SU-DHL-6 (cell line): ENCODE measurements at regions not wholly inside any gene's neighbourhood (a gene's known extent, or its start where the extent isn't known, plus 50 kb on each side); places are given as distances from the start of the nearest gene placed in this dataset.
"Not testable (repeated sequence)": the region's sequence is repeated elsewhere in the genome, so short reads cannot be mapped to it uniquely, and the experiment has no call there.

Source experiments
- H2AFZ ChIP-seq: fragments of 200-600 bp; sonication (generic); 2 replicates; pipeline ENCODE4 v1.6.1; 2014; ENCODE audit warnings: low read depth, mild to moderate bottlenecking, moderate library complexity, mixed read lengths, antibody characterized with exemption, low read length; ENCODE audit not compliant: severe bottlenecking
- H3F3A ChIP-seq: fragments of 200-600 bp; shearing (Covaris generic); 2 replicates; pipeline ENCODE4 v1.6.0; 2016; ENCODE audit warnings: antibody characterized with exemption, mild to moderate bottlenecking; ENCODE audit not compliant: insufficient read depth
- H3K27ac ChIP-seq: fragments of 200-600 bp; sonication (generic); 2 replicates; pipeline ENCODE4 v1.5.1; 2016; ENCODE audit warnings: low read depth, mild to moderate bottlenecking, low read length, moderate library complexity, mixed read lengths
- H3K27me3 ChIP-seq: fragments of 200-600 bp; sonication (generic), shearing (Covaris generic); 2 replicates; pipeline ENCODE4 v1.6.0; 2014; ENCODE audit warnings: mild to moderate bottlenecking, low read length
- H3K36me3 ChIP-seq: fragments of 200-600 bp; sonication (generic); 2 replicates; pipeline ENCODE4 v1.6.1; 2014; ENCODE audit warnings: mild to moderate bottlenecking, low read length, mixed read lengths
- H3K4me2 ChIP-seq: fragments of 300-600, 200-600 bp; shearing (Covaris generic), sonication (generic); 2 replicates; pipeline ENCODE4 v1.6.0; 2014; ENCODE audit warnings: low read length, low read depth, mild to moderate bottlenecking; ENCODE audit not compliant: poor library complexity, severe bottlenecking
- H3K4me3 ChIP-seq: fragments of 200-600 bp; sonication (generic); 2 replicates; pipeline ENCODE4 v1.5.1; 2014; ENCODE audit warnings: antibody characterized with exemption, low read length, mild to moderate bottlenecking, mixed read lengths; ENCODE audit not compliant: insufficient read depth, poor library complexity, severe bottlenecking
- H3K79me2 ChIP-seq: fragments of 200-600 bp; sonication (generic); 2 replicates; pipeline ENCODE4 v1.6.1; 2014; ENCODE audit warnings: mild to moderate bottlenecking, low read length, moderate library complexity; ENCODE audit not compliant: insufficient read depth
- H3K9ac ChIP-seq: fragments of 200-600 bp; sonication (generic); 2 replicates; pipeline ENCODE4 v1.7.0; 2014; ENCODE audit warnings: mild to moderate bottlenecking, low read length
- H3K9me2 ChIP-seq: fragments of 200-600 bp; sonication (generic); replicated peaks from 2 replicates; pipeline ENCODE4 v1.6.1; 2014; ENCODE audit warnings: low read length; ENCODE audit not compliant: insufficient read depth
- H3K9me3 ChIP-seq: fragments of 200-600 bp; sonication (generic); 2 replicates; pipeline ENCODE4 v1.6.1; 2014; ENCODE audit warnings: low read length, mixed read lengths; ENCODE audit not compliant: insufficient read depth
- H4K20me1 ChIP-seq: fragments of 200-600 bp; sonication (generic); 2 replicates; pipeline ENCODE4 v1.6.1; 2014; ENCODE audit warnings: low read depth, mild to moderate bottlenecking, antibody characterized with exemption, low read length, moderate library complexity, mixed read lengths
- EZH2phosphoT487 ChIP-seq: fragments of 200-600 bp; sonication (generic), shearing (Covaris generic); conservative IDR thresholded peaks from 2 replicates; pipeline ENCODE4 v1.6.1; 2018; ENCODE audit warnings: mild to moderate bottlenecking, antibody characterized with exemption, low read length, moderate library complexity, mixed read lengths
- TF ChIP-seq, protein P1 (sequence below): fragments of 200-600 bp; sonication (generic); IDR thresholded peaks from one replicate; pipeline ENCODE4 v1.5.1; 2017; ENCODE audit warnings: antibody characterized with exemption, mild to moderate bottlenecking, low read length, moderate library complexity; ENCODE audit not compliant: insufficient read depth, poor library complexity, severe bottlenecking

DNA sequence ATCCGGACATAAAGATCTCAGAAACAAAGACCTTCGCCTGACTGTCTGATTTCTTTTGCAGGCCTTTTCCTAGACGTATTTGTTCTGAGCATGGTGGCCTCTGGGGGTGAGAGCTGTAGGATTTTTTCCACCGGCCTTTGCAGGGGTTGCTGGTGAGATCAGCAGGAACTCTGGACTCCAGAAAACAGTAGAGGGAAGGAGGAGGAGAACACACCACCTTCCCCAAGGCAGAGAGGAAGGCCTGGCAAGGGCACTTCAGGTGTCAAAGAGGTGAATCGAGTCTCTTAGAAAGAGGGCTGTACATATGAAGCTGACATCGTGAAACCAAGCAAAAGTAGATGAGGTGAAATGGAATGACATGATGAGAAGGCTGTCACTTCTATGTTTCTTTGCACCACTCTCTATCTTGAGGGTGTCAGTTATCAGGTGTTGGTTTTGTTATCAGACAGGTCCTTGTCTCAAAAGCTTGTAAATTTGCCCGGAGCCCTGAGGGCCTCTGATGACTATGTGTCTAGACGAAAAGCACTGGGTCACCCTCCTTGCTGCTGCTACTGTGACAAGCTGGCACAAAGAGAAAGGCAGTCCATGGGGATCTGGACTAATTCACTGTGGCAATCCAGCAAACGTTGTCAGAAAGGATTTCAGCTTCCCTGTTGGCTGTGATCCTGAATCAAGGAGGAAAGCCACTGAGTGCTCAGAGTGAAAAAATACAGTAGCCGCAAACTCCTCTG lies 91.3 kb upstream of the MAP3K7 start:
- Histone ChIP-seq H3K4me2 (no peak overlapping the region), H3K9me2 (no peaks in the 10 kb centered on the region), H3K79me2 (no peaks in the 10 kb centered on the region), H2AFZ (no peak overlapping the region), H3K9ac (no peak overlapping the region), H4K20me1 (no peaks in the 10 kb centered on the region), H3K9me3 (no peaks in the 10 kb centered on the region), H3K4me3 (no peak overlapping the region), H3K36me3 (no peaks in the 10 kb centered on the region), H3F3A (no peaks in the 10 kb centered on the region), H3K27ac (no peak overlapping the region), H3K27me3 (no peaks in the 10 kb centered on the region; the same call in 1 of the 2 replicates)
- no peak for TF ChIP-seq EZH2phosphoT487
- TF ChIP-seq, protein P1, sequence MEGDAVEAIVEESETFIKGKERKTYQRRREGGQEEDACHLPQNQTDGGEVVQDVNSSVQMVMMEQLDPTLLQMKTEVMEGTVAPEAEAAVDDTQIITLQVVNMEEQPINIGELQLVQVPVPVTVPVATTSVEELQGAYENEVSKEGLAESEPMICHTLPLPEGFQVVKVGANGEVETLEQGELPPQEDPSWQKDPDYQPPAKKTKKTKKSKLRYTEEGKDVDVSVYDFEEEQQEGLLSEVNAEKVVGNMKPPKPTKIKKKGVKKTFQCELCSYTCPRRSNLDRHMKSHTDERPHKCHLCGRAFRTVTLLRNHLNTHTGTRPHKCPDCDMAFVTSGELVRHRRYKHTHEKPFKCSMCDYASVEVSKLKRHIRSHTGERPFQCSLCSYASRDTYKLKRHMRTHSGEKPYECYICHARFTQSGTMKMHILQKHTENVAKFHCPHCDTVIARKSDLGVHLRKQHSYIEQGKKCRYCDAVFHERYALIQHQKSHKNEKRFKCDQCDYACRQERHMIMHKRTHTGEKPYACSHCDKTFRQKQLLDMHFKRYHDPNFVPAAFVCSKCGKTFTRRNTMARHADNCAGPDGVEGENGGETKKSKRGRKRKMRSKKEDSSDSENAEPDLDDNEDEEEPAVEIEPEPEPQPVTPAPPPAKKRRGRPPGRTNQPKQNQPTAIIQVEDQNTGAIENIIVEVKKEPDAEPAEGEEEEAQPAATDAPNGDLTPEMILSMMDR, result no peak

DNA sequence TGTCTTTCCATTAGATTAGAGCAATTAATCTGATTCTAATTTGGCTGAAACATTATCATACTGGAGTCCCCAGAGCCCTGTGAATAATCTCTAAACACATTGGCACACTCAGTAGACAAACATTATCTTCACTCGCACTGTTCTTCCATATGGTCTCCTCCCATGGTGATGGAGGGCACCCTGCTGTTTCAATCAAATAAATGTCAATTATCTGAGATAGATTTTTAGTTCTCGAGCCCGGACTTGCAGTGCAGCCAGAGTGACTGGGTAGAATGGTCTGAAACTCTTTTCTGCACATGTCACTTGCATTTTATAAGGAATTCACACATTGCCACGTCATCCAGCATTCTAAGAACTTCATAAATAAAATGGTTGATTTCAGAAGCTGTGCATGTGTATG lies 90.6 kb upstream of the MAP3K7 start:
- Histone ChIP-seq H3K4me3 (no peak overlapping the region), H3K4me2 (no peak overlapping the region), H3K9me3 (no peaks in the 10 kb centered on the region), H2AFZ (no peak overlapping the region), H3K27me3 (no peaks in the 10 kb centered on the region; the same call in 1 of the 2 replicates), H3K27ac (no peak overlapping the region), H3K79me2 (no peaks in the 10 kb centered on the region), H3K36me3 (no peaks in the 10 kb centered on the region), H3K9ac (no peak overlapping the region), H4K20me1 (no peaks in the 10 kb centered on the region), H3K9me2 (no peaks in the 10 kb centered on the region), H3F3A (no peaks in the 10 kb centered on the region)
- TF ChIP-seq EZH2phosphoT487, result no peak
- TF ChIP-seq, protein P1, result no peak

DNA sequence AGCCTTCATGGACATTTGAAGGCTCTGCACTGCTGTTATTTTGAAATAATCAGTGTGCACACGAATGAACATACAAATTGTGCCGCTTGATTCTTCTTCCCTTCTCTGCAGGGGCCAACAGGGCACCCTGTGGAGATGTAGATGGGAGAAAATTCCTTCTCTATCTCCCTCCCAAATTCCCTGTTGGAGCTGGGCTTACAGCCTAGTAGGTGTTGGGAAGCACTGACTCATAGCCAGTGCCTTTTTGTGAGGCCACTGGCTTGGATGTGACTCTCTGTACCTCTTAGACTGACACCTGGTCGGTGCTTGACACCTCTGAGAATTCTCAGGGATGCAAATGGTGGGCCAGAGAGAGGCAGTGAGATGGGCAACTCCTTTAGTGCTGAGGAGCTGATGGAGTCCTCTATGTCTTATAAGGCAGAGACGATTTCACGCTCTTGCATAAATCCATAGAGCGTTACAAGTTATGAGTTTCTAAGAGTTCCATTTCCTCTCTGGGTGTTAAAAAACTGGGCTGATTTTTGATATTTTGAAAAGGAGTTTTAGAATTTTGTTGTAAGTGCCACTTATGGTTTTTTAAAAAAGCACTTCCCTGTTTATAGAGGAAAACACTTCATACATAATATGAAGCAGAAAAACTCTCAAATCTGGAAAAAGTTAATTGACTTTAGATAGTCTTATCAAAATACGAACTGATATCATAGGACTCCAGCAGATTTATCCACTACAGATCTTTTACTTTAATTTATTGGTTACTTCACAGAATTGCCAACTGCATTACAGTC lies 89.8 kb upstream of the MAP3K7 start:
- no peaks in the 10 kb centered on the region for H4K20me1 ChIP-seq
- H2AFZ ChIP-seq, result no peak overlapping the region
- H3F3A ChIP-seq, result no peaks in the 10 kb centered on the region
- no peak overlapping the region for H3K4me3 ChIP-seq
- H3K36me3 ChIP-seq, result no peaks in the 10 kb centered on the region
- H3K4me2 ChIP-seq, result no peak overlapping the region
- H3K9me3 ChIP-seq, result no peaks in the 10 kb centered on the region
- H3K9me2 ChIP-seq, result no peaks in the 10 kb centered on the region
- TF ChIP-seq EZH2phosphoT487, result no peak
- TF ChIP-seq, protein P1, result no peak
- H3K9ac ChIP-seq, result no peak overlapping the region
- no peak overlapping the region for H3K27ac ChIP-seq
- no peaks in the 10 kb centered on the region; the same call in 1 of the 2 replicates for H3K27me3 ChIP-seq
- H3K79me2 ChIP-seq, result no peaks in the 10 kb centered on the region

DNA sequence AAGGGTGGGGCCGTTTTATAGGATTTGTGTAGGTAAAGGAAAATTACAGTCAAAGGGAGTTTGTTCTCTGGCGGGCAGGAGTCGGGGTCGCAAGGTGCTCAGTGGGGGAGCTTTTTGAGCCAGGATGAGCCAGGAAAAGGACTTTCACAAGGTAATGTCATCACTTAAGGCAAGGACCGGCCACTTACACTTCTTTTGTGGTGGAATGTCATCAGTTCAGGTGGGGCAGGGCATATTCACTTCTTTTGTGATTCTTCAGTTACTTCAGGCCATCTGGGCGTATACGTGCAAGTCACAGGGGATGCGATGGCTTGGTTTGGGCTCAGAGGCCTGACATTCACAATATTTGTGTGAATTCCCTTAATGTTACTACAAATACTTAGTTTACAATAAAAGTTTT lies 88.2 kb upstream of the MAP3K7 start:
- not testable (repeated sequence) for H3K9me2 ChIP-seq, H3F3A ChIP-seq, H3K9me3 ChIP-seq, H3K9ac ChIP-seq, H3K36me3 ChIP-seq, H3K79me2 ChIP-seq, H3K27ac ChIP-seq, H4K20me1 ChIP-seq, H3K27me3 ChIP-seq, H2AFZ ChIP-seq, H3K4me2 ChIP-seq, H3K4me3 ChIP-seq

DNA sequence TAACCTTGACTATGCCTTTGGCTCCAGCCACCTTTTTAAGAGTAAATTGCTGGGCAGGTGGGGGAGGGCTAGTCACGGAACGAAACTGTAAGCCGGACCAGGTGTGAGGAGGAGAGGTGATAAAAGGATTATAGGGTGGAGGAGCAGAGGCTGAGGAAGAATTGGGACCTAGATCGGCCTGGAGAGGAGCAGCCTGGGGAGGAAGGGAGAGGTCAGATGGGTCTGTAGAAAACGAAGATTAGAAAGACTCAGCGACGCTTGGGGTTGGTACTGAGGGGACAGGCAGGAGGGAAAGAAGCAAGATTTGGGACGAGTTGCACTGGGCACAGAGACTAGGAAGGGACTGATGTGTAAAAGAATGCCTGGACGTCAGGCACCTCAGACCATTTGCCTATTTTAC lies 87.2 kb upstream of the MAP3K7 start:
- not testable (repeated sequence) for H3K27me3 ChIP-seq, H3K4me3 ChIP-seq, H3F3A ChIP-seq, H3K4me2 ChIP-seq, H2AFZ ChIP-seq, H3K36me3 ChIP-seq, H3K79me2 ChIP-seq, H3K27ac ChIP-seq, H4K20me1 ChIP-seq, H3K9me3 ChIP-seq, H3K9ac ChIP-seq, H3K9me2 ChIP-seq
